IMR-90 (cell line): ENCODE measurements at regions not wholly inside any gene's neighbourhood (a gene's known extent, or its start where the extent isn't known, plus 50 kb on each side); places are given as distances from the start of the nearest gene placed in this dataset.

Experiments
- CEBPB ChIP-seq: IDR thresholded peaks from 2 replicates; pipeline ENCODE4 v1.6.1; 2012; ENCODE audit warnings: low read depth, low read length, improper control_type of control experiment
- CTCF ChIP-seq: conservative IDR thresholded peaks from 2 replicates; pipeline ENCODE4 v1.5.1; 2012; ENCODE audit warnings: mild to moderate bottlenecking, low read depth, low read length, improper control_type of control experiment
- ELK1 ChIP-seq: fragments of 150-350 bp; IDR thresholded peaks from 2 replicates; pipeline ENCODE4 v1.6.1; 2016; ENCODE audit warnings: low read depth, mild to moderate bottlenecking, low read length, moderate library complexity, borderline replicate concordance
- MAFK ChIP-seq: IDR thresholded peaks from 2 replicates; pipeline ENCODE4 v1.6.1; 2012; ENCODE audit warnings: low read depth, low read length, improper control_type of control experiment
- MAZ ChIP-seq: IDR thresholded peaks from 2 replicates; pipeline ENCODE4 v1.6.1; 2012; ENCODE audit warnings: low read depth, mild to moderate bottlenecking, low read length, improper control_type of control experiment, moderate library complexity, borderline replicate concordance
- MXI1 ChIP-seq: IDR thresholded peaks from 2 replicates; pipeline ENCODE4 v1.6.1; 2012; ENCODE audit warnings: low read depth, mild to moderate bottlenecking, low read length, moderate library complexity, borderline replicate concordance
- NFE2L2 ChIP-seq: fragments of 150-350 bp; IDR thresholded peaks from 2 replicates; pipeline ENCODE4 v1.6.1; 2016; ENCODE audit warnings: low read depth, mild to moderate bottlenecking, low read length
- POLR2A ChIP-seq: IDR thresholded peaks from 2 replicates; pipeline ENCODE4 v1.6.1; 2012; ENCODE audit warnings: mild to moderate bottlenecking, low read depth, low read length
- RAD21 ChIP-seq: IDR thresholded peaks from 2 replicates; pipeline ENCODE4 v1.6.1; 2012; ENCODE audit warnings: low read length, improper control_type of control experiment
- RFX5 ChIP-seq: IDR thresholded peaks from 2 replicates; pipeline ENCODE4 v1.8.0; 2012; ENCODE audit warnings: low read depth, mild to moderate bottlenecking, low read length, moderate library complexity
- SMC3 ChIP-seq: fragments of 150-350 bp; IDR thresholded peaks from 2 replicates; pipeline ENCODE4 v1.6.1; 2016; ENCODE audit warnings: low read depth, mild to moderate bottlenecking, antibody characterized with exemption, low read length, moderate library complexity
- USF2 ChIP-seq: fragments of 150-350 bp; IDR thresholded peaks from 2 replicates; pipeline ENCODE4 v1.6.1; 2017; ENCODE audit warnings: mild to moderate bottlenecking, antibody characterized with exemption, low read length, low read depth

- TF ChIP-seq RFX5 (no peak), USF2 (no peak), POLR2A (no peak), CTCF (no peak), SMC3 (no peak), ELK1 (no peak), RAD21 (no peak), CEBPB (no peak), MXI1 (no peak), NFE2L2 (no peak), MAZ (no peak), MAFK (no peak)
Measured at GRCh38 chr2:239731422-239731821, 293.7 kb downstream of the NDUFA10 start.
